ENCODE measurements at regions not wholly inside any gene's neighbourhood (a gene's known extent, or its start where the extent isn't known, plus 50 kb on each side); places are given as distances from the start of the nearest gene placed in this dataset.
"Not testable (repeated sequence)": the region's sequence is repeated elsewhere in the genome, so short reads cannot be mapped to it uniquely, and the experiment has no call there.

DNA sequence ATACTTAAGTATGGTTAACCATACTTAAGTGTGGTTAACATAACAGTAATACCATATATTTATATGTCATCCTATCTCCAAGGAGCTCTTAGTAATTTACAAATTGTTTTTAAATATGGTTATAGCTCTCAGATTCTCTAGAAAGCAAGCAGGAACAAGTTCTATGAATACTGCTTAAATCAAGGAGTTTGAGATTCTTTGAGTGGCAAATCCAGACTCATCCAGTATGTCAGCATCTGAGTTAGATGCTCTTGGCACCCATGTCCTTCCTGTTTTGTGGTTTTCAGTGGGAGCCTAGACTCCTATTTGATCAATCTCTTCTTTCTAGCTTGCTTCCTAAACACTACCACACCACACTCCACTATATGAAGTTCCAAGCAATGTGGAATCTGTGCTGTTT is 114.7 kb upstream of the GDNF start:
- DNase-seq = no peak

DNA sequence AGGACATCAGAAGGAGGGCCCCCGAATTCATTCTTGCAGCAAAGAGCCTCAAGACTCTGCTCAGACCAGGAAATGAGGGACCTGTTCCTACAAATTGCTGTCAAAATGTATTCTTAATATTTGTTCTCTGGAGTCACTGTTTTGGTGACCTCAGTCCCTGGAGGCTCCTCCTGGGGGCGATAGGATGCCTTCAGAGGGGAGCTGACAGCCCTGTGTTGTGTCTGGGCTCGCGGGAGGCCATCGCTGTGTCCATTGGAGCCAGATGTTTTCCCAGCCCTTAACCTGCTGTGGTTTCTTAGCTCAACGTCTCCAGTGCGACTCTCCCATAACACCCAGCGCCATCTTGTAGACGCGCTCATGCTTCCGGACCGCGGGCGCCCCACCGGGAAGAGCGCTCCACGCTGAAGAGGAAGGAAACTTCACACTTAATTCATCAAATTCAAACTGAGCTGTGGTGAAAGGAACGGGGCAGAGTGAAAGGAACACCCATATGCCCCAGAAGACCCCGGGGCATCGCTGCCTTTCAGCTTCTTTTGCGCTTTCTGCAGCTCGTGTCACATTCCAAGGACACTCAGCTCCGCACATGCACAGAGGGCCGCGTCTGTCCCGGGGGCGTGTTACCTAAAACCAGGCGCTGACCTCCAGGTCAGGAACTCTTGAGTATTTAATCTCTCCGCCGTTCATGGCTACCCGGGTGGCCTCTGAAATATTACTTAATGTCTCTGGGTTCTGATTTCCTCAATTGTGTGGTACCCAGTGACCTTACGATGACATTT is 112.3 kb upstream of the GDNF start:
- no peak for DNase-seq

DNA sequence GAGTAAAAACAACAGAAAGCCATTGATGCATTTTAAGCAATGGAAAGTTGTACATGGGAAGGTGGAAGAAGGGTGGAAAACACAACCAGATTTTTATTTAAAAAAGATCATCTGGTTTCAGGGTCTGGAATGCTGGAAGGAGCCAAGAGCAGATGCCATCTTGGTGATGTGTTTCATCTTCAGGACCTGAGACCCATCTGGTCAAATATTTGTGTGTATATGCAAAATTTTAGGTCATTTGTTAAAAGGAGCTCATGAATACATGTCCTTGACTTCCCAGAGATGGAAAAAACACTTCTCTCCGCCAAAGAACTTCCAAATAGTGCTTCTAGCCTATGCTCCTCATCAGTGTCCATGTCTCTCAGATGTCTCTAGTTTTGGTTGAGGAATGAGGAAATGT is 110.6 kb upstream of the GDNF start:
- no peak for DNase-seq

DNA sequence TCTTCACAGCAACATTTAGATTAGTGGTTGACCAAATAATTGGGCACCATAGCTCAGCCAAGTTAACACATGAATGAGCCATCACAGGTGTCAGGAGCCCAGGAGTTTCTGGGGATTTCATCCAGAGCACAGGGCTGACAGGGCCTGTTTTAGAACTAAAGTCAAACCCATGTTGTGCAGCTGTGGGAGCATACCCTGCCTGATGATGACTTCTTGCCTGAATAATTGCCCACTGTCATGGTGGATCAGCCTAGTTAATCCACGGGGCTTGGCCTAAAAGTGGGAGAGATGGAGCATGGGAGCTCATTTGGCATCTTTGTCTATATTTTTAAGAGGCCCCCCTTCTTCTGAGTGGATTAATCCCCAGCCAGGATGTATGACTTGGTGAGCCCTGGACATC is 105.6 kb upstream of the GDNF start:
- DNase-seq = no peak

DNA sequence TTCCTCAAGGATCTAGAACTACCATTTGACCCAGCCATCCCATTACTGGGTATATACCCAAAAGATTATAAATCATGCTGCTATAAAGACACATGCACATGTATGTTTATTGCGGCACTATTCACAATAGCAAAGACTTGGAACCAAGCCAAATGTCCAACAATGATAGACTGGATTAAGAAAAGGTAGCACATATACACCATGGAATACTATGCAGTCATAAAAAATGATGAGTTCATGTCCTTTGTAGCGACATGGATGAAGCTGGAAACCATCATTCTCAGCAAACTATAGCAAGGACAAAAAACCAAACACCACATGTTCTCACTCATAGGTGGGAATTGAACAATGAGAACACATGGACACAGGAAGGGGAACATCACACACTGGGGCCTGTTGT is 103.3 kb upstream of the GDNF start:
- DNase-seq = not testable (repeated sequence)

DNA sequence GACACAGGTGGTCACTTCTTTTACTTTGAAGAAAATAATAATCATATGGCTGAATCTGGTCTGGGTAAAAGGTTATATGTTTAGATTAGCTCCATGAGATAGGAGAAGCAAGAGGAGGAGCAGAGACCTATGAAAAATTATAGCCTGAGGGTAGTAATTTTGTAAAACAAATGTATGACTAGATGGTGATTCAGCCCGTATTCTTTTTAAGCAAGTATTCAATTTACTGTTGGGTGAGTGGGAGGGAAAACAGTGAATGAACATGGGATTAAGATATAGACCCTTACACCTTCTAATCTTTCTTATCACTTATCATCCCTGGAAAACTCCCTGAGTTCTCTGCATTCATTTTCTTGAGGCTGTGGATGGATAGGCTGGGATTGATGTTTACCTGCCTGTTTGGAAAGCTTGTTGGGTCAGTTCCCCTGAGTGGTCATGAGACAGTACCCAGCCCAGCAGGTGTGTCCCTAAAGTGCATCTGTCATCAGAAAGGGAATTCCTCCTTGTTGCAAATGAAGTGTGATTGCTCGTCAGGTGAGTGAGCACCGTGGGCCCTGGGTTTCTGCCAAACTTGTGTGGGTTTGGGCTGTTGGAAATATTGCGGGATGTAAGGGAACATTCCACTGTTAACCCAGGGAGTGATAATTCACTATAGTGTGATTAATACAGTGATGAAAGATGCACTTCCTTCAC is 101.2 kb upstream of the GDNF start:
- DNase-seq = no peak

DNA sequence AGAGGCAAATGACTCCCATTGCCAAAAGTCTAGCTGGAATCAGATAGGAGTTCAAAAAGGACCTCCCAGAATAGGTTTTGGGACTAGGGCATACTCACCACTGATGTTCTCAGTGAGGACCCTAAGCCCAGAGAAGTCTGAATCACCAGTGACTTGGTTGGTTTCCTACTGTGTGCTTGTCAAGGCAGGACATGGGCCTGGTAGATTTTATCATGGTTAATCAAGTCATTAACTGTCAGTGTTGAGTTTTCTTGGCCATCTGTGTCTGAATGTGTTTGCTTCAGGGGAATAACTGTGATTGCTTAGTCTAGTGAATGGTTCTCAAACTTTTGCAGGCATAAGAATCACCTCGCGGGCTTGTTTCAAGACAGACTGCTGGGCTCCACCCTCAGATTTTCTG is 99.0 kb upstream of the GDNF start:
- no peak for DNase-seq

DNA sequence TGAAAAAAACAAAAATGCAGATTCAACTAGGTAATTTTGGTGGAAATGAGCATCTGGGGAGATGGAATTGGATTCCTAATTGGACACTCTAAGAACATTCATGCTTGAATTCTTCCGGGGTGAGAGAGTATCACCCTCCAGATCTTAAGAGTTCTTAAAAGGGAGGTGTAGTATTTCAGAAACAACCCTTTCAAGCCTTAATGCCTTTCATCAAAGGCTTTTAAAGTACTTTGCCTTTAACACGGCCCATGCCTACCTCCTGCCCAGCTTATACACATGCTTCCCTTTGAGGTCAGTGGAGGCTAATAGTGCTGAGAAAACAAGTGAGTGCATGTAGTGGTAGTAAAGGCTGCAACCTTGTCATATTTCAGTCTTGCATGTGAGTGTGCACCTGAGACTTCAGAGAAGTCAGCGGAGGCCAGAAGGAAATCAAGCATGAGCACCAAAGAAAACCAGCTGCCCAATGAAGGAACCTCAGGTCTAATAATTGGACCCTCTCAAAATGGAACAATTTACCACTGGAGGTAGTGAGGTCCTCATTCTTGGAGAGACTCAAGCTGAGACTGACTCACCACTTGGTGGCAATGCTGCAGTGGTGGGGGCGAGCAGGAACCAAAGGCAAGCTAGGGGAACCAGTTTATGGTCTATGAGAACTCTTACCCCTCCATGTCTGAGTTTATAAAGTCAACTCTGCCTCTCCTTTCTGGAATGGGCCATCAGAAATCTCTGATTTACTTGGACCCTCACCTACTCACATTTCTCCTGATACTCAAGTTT is 98.4 kb upstream of the GDNF start:
- no peak for DNase-seq

DNA sequence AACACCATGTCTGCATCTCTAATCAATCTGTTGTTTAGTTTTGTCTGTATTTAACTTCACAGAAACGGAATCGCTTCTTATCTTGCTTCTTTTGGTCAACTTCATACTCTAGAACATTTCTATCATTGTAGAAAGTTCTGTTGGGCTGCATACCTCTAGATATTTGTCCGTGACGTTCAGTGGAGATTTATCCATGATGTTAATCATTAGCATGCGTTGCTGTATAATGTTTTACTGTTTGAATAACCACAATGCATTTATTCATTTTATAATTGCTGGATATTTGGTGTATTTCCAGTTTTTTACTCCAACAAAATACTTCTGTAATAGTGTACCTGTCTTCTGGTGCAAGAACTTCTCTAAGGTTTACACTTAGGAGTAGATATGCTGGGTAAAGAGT is 96.2 kb upstream of the GDNF start:
- DNase-seq = no peak

DNA sequence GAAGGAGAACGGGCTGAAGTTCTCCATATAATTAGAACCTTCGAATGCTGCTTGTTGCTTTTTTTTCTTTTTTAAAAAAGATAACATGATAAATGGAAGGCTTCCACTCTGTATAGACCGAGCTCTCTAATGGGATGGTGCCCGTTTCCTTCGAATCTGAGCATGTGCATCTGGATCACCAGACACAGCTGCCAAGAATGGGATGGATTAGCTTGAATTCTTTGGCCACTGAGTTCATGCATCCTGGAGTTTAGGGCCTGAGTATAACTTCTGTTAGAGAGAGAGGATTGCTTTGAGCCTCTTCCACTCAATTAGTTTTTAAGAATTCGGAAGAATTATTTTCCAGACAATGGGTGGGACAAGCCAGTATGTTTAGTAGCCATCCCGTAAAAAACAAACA is 93.7 kb upstream of the GDNF start:
- no peak for DNase-seq

DNA sequence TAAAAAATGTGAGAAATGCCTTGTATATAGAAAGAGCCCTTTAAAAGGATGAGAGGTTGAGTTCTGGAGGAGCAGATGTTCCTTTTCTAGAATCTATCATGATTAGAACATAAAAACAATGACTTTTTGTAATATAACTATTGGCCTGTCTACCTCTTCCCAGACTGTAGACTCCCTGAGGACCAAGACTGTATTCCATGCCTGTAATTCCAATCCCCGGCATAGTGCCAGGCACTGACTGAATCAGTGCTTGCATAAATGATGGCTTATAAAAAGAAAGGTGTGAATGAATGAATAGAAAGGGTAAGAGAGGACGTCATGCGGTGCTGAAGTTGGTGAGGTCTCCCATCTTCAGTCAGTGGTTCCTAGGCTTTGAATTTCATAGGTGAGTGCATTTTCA is 92.6 kb upstream of the GDNF start:
- no peak for DNase-seq

DNA sequence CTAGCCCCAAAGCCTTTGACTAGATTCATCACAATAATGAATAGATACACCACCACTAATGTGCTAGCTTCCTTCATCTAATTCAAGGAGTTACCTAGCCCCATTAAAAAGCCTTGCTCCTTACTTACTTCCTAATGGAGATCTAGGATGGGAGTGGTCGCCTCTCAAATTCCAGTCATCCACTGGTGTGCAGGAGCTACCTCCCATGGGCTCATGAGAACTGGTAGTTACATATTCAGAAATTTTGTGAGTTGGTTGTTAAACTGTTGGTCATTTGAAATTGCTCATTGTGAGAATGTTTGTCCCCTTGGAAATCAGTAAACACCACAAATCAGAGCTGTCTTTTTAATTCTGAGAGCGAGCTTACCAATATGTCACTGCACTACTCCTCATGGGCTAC is 91.7 kb upstream of the GDNF start:
- DNase-seq = no peak

DNA sequence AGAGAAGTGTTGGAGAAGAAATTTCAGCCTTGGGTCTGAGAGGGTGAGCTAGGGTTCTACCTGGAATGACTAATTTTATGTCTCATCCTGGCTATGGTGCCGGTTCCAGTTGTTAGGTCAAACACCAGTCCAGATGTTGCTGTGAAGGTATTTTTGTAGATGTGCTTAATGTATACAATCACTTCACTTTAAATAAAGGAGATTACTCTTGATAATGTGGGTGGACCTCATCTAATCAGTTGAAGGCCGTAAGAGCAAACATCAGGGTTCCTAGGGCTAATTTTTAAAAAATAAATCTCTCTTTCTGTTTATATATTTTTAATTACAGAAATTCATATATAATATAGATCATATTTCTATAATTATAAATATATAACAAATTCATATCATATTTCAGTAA is 90.5 kb upstream of the GDNF start:
- no peak for DNase-seq

DNA sequence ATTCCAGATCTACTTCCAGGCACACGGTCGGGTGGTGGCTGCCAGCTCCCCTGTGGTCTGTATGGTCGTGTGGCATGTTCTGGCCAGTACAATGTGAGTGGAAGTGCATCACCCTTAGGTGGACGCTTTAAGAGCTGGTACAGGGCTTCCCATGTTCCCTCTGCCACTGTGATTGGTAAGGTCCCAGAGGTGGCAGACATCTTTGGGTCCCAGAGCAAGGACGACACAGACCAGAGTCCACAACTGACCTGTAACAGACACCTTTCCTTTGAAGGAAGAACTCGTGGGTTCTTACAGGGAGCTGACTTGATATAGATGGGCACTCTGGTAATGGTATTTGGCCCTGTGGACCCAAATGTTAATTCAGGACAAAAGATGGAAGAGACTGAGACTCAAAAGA is 90.0 kb upstream of the GDNF start:
- DNase-seq = no peak

DNA sequence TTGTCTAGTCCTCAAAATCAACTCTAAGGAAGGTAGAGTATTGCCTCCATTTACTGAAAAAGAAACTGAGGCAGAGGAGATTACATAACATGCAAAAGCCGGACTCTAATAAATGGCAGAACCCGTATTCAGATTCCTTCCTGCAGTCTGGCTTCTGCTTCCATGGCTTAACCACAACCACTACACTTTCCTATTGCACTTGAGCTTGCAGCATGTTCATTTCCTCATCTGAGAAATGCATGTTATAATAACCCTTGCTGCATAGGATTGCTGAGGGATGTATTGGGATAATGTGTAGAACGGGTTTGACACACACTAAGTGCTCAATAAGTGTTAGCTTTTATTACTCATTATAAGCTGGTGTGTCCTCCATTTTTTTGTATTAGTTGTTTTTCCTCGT is 87.9 kb upstream of the GDNF start:
- DNase-seq = peak in 1 of 4 experiments; percentile 2

DNA sequence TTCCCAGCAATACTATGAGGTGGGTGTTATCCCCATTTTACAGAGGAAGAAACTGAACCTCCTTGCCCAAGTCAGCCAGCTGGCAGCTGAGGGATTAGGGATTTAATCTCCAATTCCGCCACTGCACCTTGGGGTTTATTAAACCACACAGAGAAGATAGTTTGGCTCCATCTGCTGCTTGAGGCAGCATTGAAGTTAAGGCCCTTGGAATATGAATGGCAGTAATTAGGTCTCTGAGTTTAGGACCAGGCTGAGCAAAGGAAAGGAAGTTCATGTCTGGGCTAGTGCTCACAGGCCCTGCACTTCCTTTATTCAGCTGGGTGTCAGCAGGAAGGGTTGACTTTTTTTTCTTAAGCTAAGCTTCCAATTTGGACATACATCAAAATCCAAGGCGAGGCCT is 86.9 kb upstream of the GDNF start:
- DNase-seq = peak in 1 of 4 experiments; percentile 12

DNA sequence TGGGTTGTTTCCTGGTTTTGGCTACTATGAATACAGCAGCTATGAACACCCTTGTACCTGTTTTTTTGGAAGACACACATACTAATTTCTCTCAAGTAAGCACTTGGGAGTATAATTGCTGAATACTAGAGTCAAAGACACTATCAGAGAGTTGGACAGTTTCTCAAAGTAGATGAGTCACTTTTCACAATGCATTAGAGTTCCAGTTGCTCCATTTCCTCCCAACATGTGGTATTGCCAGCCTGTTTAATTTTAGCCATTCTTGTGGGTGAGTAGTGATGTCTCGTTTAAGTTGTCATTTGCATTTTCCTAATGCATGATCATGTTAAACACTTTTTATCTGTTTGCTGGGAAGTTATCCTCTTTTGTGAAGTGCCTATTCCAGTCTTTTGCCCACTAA is 81.6 kb upstream of the GDNF start:
- DNase-seq = no peak

DNA sequence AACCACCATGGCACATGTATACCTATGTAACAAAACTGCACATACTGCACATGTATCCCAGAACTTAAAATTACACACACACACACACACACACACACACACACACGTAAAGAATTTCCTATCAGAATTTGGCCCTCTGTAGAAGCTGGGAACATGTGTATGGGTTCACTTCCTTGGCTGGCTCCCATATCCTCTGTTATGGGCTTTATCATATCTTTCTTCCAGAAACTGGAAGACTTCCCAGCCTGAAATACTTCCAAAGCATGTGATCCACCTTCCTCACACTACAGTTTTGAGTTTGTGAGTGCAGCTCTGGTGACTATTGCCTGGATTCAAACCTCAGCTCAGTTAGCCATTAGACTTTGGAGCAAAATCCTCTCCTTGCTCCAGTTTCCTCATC is 78.6 kb upstream of the GDNF start:
- no peak for DNase-seq

DNA sequence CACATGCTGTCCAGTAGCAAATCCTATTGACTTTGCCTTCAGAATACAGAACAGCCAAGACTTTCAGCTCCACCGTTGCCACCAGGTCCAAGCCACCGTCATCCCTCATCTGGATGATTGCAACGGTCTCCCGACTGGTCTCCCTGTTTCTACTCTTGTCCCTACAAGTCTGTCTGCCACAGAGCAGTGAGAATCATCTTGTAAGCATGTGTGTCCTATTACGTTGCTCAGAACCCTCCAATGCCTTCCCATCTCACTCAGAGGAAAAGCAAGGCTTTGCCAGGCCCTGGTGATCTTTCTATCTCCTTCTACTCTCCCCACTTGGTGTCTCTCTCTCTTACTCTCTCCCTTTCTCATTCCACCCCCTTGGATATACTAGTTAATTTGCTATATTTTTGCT is 76.7 kb upstream of the GDNF start:
- DNase-seq = no peak

DNA sequence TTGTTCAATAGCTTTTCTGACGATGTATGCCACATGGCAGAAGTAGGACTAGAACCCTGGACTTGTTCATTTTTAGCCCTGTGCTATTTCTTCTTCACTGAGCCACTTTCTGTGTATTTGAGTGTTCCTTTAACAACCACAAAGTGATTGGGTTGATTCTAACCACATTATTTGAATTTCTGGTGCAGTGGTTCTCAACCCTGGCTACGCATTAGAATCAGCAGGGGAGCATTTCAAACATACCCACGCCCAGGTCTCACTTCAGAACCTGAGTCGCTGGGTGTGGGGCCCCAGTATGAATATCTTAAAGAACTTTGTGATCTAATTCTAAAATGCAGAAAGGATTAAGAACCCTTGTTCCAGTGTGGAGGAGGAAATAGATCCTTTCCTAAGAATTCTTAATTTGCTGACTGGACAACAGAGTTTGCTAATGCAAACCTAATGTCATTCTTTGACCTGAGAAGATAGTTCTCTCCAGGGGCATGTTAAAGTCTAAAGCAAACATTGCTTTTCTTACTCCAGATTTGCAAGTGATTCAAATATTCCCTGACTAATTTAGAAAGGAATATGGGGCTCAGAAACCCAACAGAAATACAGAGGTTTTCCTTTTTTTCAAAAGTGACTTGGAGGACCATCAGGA is 75.4 kb upstream of the GDNF start:
- DNase-seq = no peak

DNA sequence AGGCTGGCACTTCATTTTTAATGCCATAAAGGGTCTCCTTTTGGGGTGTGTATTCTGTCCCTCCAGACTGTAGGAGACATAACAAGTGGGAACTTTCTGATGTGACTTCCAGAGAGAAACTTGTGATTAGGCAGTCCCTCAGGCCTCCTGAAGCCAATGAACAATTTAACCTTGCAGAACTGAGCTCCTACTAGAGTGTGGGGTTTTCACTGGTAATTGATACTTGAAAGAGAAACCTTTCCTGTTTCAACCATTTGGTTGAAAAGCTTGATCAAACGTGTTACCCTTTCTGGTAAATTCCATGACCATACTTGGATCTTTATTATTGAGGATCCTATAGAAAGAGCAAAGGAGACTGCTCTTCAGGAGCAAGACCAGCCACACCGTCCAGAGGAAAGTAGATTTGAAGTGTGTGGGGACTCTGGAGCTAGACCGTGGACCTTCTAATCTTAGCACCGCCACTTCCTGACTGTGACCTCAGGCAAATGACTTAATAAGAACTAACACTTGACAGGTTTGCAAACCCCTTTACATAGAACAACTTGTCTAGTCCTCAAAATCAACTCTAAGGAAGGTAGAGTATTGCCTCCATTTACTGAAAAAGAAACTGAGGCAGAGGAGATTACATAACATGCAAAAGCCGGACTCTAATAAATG is 69.9 kb upstream of the GDNF start:
- DNase-seq = not testable (repeated sequence)

DNA sequence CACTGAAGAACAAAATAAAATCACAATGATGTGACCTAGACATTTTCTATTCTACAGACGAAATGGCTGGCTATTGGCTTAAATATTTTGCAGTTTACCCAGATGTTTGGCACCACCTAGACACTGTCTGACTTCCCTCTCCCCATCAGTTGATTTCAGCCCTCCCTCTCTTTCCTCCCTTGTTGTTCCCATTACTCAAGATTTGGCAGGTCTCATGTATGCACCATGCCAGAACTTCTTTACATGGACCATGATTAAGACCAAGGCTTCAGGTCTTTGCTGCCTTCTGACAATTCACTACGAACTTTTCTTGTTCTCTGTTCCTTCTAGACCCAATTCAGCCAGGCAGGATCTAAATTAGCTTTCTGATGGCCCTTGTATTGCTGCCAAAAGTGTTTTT is 66.6 kb upstream of the GDNF start:
- DNase-seq = no peak

DNA sequence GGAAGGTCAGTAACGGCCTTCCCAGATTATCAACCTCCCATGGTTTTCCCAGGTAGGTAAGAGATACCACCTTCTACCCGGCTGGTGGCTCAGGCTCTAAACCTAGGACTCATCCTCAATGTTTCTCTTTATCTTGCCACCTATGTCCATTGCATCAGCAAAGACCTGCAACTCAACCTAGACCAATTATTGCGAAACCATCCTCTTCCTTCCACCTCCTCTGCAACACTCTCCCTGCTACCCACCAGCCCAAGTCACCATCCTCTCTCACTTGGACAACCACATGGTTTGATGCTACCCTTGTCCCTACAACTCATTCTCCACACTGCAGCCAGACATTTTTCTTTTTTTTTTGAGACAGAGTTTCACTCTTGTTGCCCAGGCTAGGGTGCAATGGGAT is 65.4 kb upstream of the GDNF start:
- no peak for DNase-seq
